ENCODE measurements at regions not wholly inside any gene's neighbourhood (a gene's known extent, or its start where the extent isn't known, plus 50 kb on each side); places are given as distances from the start of the nearest gene placed in this dataset.

DNA sequence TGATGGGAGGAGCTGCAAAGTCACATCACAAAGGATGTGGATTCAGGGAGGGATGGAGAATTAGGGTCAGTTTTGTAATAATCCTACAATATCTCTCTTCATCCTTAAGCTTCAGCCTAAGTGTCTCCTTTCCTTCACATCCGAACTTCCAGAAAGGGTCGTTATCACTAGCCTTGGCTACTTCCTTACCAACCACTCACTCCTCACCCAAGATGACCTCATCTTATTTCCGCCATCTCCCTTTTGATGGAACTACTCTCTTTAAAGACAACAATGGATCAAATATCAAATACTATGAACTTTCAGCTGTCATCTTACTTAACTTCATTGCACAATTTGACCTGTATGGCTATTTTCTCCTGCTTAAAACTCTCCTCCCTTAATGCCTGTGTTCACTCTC, 69.6 kb upstream of the BARHL2 start:
- no peak for DNase-seq
- no peak for ATAC-seq
- H3K4me1 ChIP-seq = no peaks in the 10 kb centered on the region
- H3K4me3 ChIP-seq = no peak overlapping the region
- TF ChIP-seq, protein P1, sequence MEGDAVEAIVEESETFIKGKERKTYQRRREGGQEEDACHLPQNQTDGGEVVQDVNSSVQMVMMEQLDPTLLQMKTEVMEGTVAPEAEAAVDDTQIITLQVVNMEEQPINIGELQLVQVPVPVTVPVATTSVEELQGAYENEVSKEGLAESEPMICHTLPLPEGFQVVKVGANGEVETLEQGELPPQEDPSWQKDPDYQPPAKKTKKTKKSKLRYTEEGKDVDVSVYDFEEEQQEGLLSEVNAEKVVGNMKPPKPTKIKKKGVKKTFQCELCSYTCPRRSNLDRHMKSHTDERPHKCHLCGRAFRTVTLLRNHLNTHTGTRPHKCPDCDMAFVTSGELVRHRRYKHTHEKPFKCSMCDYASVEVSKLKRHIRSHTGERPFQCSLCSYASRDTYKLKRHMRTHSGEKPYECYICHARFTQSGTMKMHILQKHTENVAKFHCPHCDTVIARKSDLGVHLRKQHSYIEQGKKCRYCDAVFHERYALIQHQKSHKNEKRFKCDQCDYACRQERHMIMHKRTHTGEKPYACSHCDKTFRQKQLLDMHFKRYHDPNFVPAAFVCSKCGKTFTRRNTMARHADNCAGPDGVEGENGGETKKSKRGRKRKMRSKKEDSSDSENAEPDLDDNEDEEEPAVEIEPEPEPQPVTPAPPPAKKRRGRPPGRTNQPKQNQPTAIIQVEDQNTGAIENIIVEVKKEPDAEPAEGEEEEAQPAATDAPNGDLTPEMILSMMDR (IDR thresholded peaks at IDR 0.05) = no peak
- H3K27ac ChIP-seq = no peak overlapping the region
- intact Hi-C loops (cut with DNase I) = no loop called here
- H3K27me3 ChIP-seq (ENCODE audit: insufficient read depth in 3 of 3, low read length in 2 of 3) = no peaks in the 10 kb centered on the region
- 70 to 76% (median 74%) methylated on average over 3 of the region's 3 CpGs for WGBS, 3 donors
- H3K36me3 ChIP-seq (ENCODE audit: insufficient read depth in 1 of 2, low read depth in 1 of 2) = no peaks in the 10 kb centered on the region
- H3K9me3 ChIP-seq = no peaks in the 10 kb centered on the region

DNA sequence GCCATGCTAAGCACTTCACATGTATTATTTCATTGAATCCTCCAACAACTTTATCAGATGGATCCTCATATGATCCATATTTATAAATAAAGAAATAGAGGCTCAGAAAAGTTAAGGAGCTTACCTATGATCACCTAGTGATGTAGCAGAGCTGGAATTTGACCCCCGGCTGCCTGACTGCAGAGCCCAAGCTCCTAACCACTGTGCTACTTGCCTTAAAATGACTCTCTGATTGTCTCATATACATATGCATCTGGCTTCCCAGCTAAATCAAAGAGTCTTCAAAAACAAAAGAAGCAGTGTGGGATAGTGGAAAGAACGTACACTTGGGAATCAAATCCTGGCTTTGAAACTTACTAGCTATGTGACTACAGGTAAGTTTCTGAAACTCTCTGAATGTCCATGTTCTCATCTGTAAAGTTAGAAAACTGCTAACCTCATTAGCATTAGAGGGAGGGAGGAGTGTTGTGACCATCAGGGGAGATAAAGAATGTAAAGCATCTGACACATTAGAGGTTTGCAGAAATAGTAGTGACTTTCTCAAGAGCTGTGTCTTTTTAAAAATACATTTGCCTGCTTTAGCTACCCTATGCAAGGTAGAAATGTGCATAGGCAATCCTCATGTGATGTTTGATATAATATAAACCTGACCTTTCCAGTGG, 67.2 kb upstream of the BARHL2 start:
- no peaks in the 10 kb centered on the region for H3K36me3 ChIP-seq (ENCODE audit: insufficient read depth in 1 of 2, low read depth in 1 of 2)
- no peak overlapping the region for H3K4me3 ChIP-seq
- intact Hi-C loops (cut with DNase I) = no loop called here
- DNase-seq (no peak), ATAC-seq (no peak)
- TF ChIP-seq, protein P1 (IDR thresholded peaks at IDR 0.05) = no peak
- no peaks in the 10 kb centered on the region for H3K9me3 ChIP-seq
- no peak overlapping the region for H3K27ac ChIP-seq
- WGBS, 3 donors = 58 to 60% (median 60%) methylated on average over 2 of the region's 2 CpGs
- H3K4me1 ChIP-seq = no peaks in the 10 kb centered on the region
- peaks cover 0 to 2% (median 0%) of the 10 kb centered on the region in 3 donors for H3K27me3 ChIP-seq (ENCODE audit: insufficient read depth in 3 of 3, low read length in 2 of 3)

DNA sequence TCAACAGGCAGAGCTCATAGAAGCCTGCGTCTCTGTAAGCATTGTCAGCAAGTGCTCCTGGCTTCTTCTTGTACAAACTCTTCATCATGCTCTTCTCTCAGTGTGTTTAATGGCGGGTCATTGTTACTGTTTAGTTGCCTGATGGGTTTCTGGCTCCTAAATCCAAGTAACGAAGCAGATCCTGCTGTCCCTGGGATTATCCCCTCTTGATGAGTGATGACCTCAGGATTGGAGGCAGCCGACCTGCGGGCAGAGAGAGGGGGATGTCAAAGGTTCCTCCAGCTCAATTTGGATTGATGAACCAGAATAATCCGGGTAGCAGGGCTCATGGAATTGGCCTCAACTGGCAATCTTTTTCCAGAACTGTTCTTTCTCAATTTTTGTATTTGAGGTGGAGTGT, 66.1 kb upstream of the BARHL2 start:
- Histone ChIP-seq H3K9me3 (no peaks in the 10 kb centered on the region), H3K27ac (no peak overlapping the region), H3K27me3 (ENCODE audit: insufficient read depth in 3 of 3, low read length in 2 of 3) (peaks cover 0 to 3% (median 0%) of the 10 kb centered on the region in 3 donors), H3K4me1 (no peaks in the 10 kb centered on the region), H3K36me3 (ENCODE audit: insufficient read depth in 1 of 2, low read depth in 1 of 2) (no peaks in the 10 kb centered on the region), H3K4me3 (no peak overlapping the region)
- TF ChIP-seq, protein P1 (IDR thresholded peaks at IDR 0.05) = no peak
- no peak for DNase-seq
- WGBS, 3 donors = 68 to 74% (median 70%) methylated on average over 6 of the region's 6 CpGs
- ATAC-seq = no peak
- intact Hi-C loops (cut with DNase I) = no loop called here

DNA sequence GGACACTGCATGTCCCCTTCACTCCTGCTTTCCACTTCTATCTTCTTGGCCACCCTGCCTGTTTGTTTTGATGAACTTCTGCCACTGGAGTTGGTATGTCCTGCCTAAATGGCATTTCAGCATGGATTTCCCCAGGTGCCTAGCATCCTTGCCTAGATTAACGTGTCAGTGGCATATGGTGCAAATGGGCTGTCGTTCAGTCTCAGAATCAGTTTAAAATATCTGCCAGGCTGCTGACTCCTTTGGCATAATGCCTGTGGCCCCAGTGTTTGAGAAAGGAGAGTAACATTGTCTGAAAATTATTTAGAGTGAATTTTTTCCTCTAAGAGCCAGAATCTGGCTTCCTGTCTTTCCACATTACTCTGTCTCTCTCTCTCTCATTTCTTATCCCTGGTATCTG, 64.9 kb upstream of the BARHL2 start:
- TF ChIP-seq, protein P1 (IDR thresholded peaks at IDR 0.05) = no peak
- Histone ChIP-seq H3K4me1 (no peaks in the 10 kb centered on the region), H3K27me3 (ENCODE audit: insufficient read depth in 3 of 3, low read length in 2 of 3) (peaks cover 0 to 3% (median 0%) of the 10 kb centered on the region in 3 donors), H3K4me3 (no peak overlapping the region), H3K27ac (no peak overlapping the region), H3K9me3 (no peaks in the 10 kb centered on the region), H3K36me3 (ENCODE audit: insufficient read depth in 1 of 2, low read depth in 1 of 2) (no peaks in the 10 kb centered on the region)
- intact Hi-C loops (cut with DNase I) = no loop called here
- 42 to 52% (median 46%) methylated on average over 2 of the region's 2 CpGs for WGBS, 3 donors
- no peak for ATAC-seq
- DNase-seq = no peak

DNA sequence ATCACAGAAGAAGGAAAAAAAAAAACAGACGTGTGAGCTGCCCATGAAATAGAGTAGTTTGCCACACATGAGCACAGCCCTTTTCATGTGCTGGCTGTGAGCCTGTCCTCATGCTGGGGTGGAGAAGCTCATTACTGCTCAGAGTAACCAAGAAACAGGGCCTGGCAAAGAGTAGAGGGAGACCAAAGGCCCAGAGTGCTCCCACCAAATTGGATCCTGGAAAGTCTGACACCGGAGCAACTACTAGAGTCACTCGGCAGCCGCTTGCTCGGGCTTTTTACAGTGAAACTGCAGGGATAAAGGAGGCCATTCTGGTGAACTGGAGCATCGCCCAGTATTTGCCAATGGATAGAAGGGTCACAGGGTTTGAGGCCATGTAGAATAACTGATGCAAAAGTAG, 64.4 kb upstream of the BARHL2 start:
- TF ChIP-seq, protein P1 (IDR thresholded peaks at IDR 0.05) = no peak
- 40 to 72% (median 49%) methylated on average over 6 of the region's 6 CpGs for WGBS, 3 donors
- no peak overlapping the region for H3K27ac ChIP-seq
- no peak overlapping the region for H3K4me3 ChIP-seq
- DNase-seq (no peak), ATAC-seq (no peak)
- intact Hi-C loops (cut with DNase I) = no loop called here
- H3K9me3 ChIP-seq = no peaks in the 10 kb centered on the region
- peaks cover 0 to 3% (median 0%) of the 10 kb centered on the region in 3 donors for H3K27me3 ChIP-seq (ENCODE audit: insufficient read depth in 3 of 3, low read length in 2 of 3)
- no peaks in the 10 kb centered on the region for H3K4me1 ChIP-seq
- no peaks in the 10 kb centered on the region for H3K36me3 ChIP-seq (ENCODE audit: insufficient read depth in 1 of 2, low read depth in 1 of 2)
